ENCODE measurements at regions not wholly inside any gene's neighbourhood (a gene's known extent, or its start where the extent isn't known, plus 50 kb on each side); places are given as distances from the start of the nearest gene placed in this dataset.

GRCh38 chr5:98999631-99000030 is 70.8 kb upstream of the CHD1 start:
- TF ChIP-seq CTCF (conservative IDR thresholded peaks at IDR 0.05) (no peak), ZFX (IDR thresholded peaks at IDR 0.05) (no peak)

All from C4-2B (cell line).